DND-41 (cell line): ENCODE measurements at regions not wholly inside any gene's neighbourhood (a gene's known extent, or its start where the extent isn't known, plus 50 kb on each side); places are given as distances from the start of the nearest gene placed in this dataset.

Source experiments
- ATAC-seq: fragments of 200-7000 bp; cut with Tn5 transposase; 3 replicates; pipeline ENCODE4 v1.9.1; 2021; ENCODE audit warnings: low read depth; ENCODE audit not compliant: insufficient read depth
- DNase-seq: peaks from one replicate; pipeline ENCODE4 v3.0.0-alpha.2; 2020
- H2AFZ ChIP-seq: 2 replicates; pipeline ENCODE4 v1.6.0; 2012; ENCODE audit warnings: low read depth, low read length
- H3K27ac ChIP-seq: 2 replicates; pipeline ENCODE4 v1.5.1; 2012; ENCODE audit warnings: low read length, inconsistent platforms
- H3K27me3 ChIP-seq: fragments of 200-600 bp; sonication (generic); 2 replicates; pipeline ENCODE4 v1.6.0; 2012; ENCODE audit warnings: low read length, mild to moderate bottlenecking, inconsistent platforms; ENCODE audit not compliant: insufficient read depth, poor library complexity
- H3K36me3 ChIP-seq: 2 replicates; pipeline ENCODE4 v1.5.1; 2012; ENCODE audit warnings: low read length, inconsistent platforms; ENCODE audit not compliant: insufficient read depth
- H3K4me1 ChIP-seq: 2 replicates; pipeline ENCODE4 v1.5.1; 2012; ENCODE audit warnings: mild to moderate bottlenecking, low read length; ENCODE audit not compliant: insufficient read depth
- H3K4me2 ChIP-seq: 2 replicates; pipeline ENCODE4 v1.6.0; 2012; ENCODE audit warnings: mild to moderate bottlenecking, moderate library complexity, low read length, inconsistent platforms; ENCODE audit not compliant: insufficient read depth
- H3K4me3 ChIP-seq, 2 experiments: fragments of 200-600 bp in 1 of 2; shearing (Covaris generic) in 1 of 2; 2 replicates each; pipeline ENCODE4 v1.5.1; 2012 to 2016; ENCODE audit warnings: inconsistent platforms in 2 of 2, low read length in 2 of 2, mild to moderate bottlenecking in 2 of 2, low read depth in 1 of 2, moderate library complexity in 1 of 2
- H3K79me2 ChIP-seq: 2 replicates; pipeline ENCODE4 v1.6.0; 2012; ENCODE audit warnings: low read length, inconsistent platforms; ENCODE audit not compliant: insufficient read depth
- H3K9ac ChIP-seq: 2 replicates; pipeline ENCODE4 v1.6.0; 2012; ENCODE audit warnings: low read depth, mild to moderate bottlenecking, inconsistent platforms, low read length, moderate library complexity
- H3K9me3 ChIP-seq: 2 replicates; pipeline ENCODE4 v1.5.1; 2012; ENCODE audit warnings: low read length, moderate library complexity, mild to moderate bottlenecking, inconsistent platforms; ENCODE audit not compliant: insufficient read depth, severe bottlenecking
- H4K20me1 ChIP-seq: 2 replicates; pipeline ENCODE4 v1.6.0; 2012; ENCODE audit warnings: low read length; ENCODE audit not compliant: insufficient read depth
- EZH2 ChIP-seq: IDR thresholded peaks from 3 replicates; pipeline ENCODE4 v1.6.1; 2012; ENCODE audit warnings: borderline replicate concordance, low read depth, mild to moderate bottlenecking, moderate library complexity, low read length, inconsistent platforms; ENCODE audit not compliant: severe bottlenecking
- TF ChIP-seq, protein P1 (sequence below): IDR thresholded peaks from 2 replicates; pipeline ENCODE4 v1.5.1; 2012; ENCODE audit warnings: borderline replicate concordance, low read length, moderate library complexity, mild to moderate bottlenecking; ENCODE audit not compliant: poor library complexity, severe bottlenecking; ENCODE audit errors: extremely low read depth

- no peak for ATAC-seq
- TF ChIP-seq, protein P1, sequence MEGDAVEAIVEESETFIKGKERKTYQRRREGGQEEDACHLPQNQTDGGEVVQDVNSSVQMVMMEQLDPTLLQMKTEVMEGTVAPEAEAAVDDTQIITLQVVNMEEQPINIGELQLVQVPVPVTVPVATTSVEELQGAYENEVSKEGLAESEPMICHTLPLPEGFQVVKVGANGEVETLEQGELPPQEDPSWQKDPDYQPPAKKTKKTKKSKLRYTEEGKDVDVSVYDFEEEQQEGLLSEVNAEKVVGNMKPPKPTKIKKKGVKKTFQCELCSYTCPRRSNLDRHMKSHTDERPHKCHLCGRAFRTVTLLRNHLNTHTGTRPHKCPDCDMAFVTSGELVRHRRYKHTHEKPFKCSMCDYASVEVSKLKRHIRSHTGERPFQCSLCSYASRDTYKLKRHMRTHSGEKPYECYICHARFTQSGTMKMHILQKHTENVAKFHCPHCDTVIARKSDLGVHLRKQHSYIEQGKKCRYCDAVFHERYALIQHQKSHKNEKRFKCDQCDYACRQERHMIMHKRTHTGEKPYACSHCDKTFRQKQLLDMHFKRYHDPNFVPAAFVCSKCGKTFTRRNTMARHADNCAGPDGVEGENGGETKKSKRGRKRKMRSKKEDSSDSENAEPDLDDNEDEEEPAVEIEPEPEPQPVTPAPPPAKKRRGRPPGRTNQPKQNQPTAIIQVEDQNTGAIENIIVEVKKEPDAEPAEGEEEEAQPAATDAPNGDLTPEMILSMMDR: no peak
- no peak for TF ChIP-seq EZH2
- H3K9me3 ChIP-seq: no peaks in the 10 kb centered on the region
- no peak overlapping the region for H2AFZ ChIP-seq
- H3K9ac ChIP-seq: no peak overlapping the region
- no peak overlapping the region for H3K4me3 ChIP-seq
- DNase-seq: no peak
- peaks cover 16% of the 10 kb centered on the region for H3K27me3 ChIP-seq
- no peak overlapping the region for H3K27ac ChIP-seq
- no peaks in the 10 kb centered on the region for H4K20me1 ChIP-seq
- no peaks in the 10 kb centered on the region for H3K4me1 ChIP-seq
- H3K79me2 ChIP-seq: no peaks in the 10 kb centered on the region
- no peaks in the 10 kb centered on the region for H3K36me3 ChIP-seq
- no peak overlapping the region for H3K4me2 ChIP-seq
These were observed 310.6 kb upstream of the SHH start for GRCh38 chr7:156122752-156123354.

DNA sequence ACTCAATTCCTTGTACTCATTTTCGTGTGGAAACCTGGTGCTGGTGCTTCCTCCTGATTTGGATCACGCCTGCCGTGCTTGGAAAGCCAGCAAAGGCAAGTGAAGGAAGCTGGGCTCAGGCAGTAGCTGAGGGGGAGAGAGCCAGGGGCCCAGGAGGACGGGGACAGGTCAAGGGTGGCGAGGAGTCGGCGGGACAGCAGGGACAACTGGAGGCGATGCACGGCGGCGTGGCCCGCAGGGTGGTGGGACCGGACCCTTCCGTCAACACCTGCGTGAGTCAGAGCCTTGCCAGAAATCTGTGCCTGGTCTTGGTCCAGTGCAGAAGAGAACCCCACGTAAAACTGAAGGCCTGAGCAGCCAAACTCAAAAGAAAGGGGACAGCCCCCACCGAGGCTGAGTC is 309.7 kb upstream of the SHH start:
- no peak overlapping the region for H2AFZ ChIP-seq
- H4K20me1 ChIP-seq: no peaks in the 10 kb centered on the region
- H3K4me2 ChIP-seq: no peak overlapping the region
- H3K79me2 ChIP-seq: no peaks in the 10 kb centered on the region
- H3K36me3 ChIP-seq: no peaks in the 10 kb centered on the region
- TF ChIP-seq, protein P1: no peak
- TF ChIP-seq EZH2: no peak
- H3K9me3 ChIP-seq: no peaks in the 10 kb centered on the region
- H3K4me1 ChIP-seq: no peaks in the 10 kb centered on the region
- H3K9ac ChIP-seq: no peak overlapping the region
- H3K4me3 ChIP-seq: no peak overlapping the region
- DNase-seq (no peak), ATAC-seq (no peak)
- no peak overlapping the region for H3K27ac ChIP-seq
- peaks cover 16% of the 10 kb centered on the region for H3K27me3 ChIP-seq

DNA sequence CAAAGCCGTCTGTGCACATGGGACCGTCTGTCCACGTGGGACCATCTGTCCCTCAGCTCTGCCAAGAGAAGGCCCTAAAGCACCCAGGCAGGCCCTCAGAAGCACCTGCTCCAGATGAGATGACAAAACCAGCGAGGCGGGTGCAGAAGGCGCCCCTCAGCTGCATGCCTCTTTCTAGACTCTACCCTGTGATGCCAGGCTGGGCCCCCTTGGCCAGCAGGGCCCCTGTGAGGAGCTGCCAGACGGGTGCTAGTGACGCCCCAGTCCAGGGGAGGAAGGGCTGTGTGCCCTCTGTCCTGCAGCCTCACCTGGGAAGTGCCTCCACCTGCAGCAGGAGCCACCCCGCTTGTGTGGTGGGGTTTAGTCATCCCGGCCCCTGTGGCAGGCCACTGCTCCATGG is 309.2 kb upstream of the SHH start:
- peaks cover 16% of the 10 kb centered on the region for H3K27me3 ChIP-seq
- no peak overlapping the region for H3K9ac ChIP-seq
- no peaks in the 10 kb centered on the region for H3K36me3 ChIP-seq
- no peaks in the 10 kb centered on the region for H3K79me2 ChIP-seq
- no peak overlapping the region for H3K27ac ChIP-seq
- no peak for DNase-seq
- H2AFZ ChIP-seq: no peak overlapping the region
- no peak overlapping the region for H3K4me3 ChIP-seq
- no peak for TF ChIP-seq EZH2
- TF ChIP-seq, protein P1: no peak
- no peak for ATAC-seq
- H3K4me2 ChIP-seq: no peak overlapping the region
- H4K20me1 ChIP-seq: no peaks in the 10 kb centered on the region
- no peaks in the 10 kb centered on the region for H3K9me3 ChIP-seq
- no peaks in the 10 kb centered on the region for H3K4me1 ChIP-seq
